ENCODE measurements at regions not wholly inside any gene's neighbourhood (a gene's known extent, or its start where the extent isn't known, plus 50 kb on each side); places are given as distances from the start of the nearest gene placed in this dataset.

DNA sequence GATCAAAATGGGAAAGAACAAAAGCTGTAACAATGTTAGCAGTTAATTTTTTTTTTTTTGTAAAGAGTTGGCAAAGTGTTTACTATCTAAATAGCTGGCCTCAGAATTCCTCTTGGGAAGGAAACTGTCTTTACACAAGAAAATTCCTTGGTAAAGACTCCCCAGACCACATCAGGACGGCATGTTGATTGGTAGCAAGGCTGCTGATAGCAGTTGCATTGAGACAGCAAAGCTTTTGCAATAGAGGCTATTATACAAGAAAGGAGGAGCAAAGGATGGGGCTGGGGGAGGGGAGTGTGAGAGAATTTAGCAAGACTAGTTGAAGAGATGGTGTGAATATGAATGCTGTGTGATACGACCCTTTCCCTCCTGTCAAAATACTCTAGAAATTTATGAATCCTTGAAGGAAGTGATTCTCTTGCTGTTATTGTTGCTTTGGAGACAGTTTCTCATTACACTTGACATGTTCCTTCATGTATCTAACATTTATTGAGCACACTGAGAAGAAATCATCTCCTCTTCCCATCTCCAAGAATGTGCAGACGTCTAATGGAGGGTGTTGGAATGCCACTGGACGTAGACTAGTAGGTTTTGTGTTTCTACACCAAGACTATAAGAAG, 355.6 kb downstream of the SIPA1L2 start:
- no peak overlapping the region for H3K4me3 ChIP-seq (ENCODE audit: low read length)
- no peak for TF ChIP-seq CTCF (conservative IDR thresholded peaks at IDR 0.05; ENCODE audit: low read depth, low read length)
- no peak for DNase-seq (ENCODE audit: low read depth)

DNA sequence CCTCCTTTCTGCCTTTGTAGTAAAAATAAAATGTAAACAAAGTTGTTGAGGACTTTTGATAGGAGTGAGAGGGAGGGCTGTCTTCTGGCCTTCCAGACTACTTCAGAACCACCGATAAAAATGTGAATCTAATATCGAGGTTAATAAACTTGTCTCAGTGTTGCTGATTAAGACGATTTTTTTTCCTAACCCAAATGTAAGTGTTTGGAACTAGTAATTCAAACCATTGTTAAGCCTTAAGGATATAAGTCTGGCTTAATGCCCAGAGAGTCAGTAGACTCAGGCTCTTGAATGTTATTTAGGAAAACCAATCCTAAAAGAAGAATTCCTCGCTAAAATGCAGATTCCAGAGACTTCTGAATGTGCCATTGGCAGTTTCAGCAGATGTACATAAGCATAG, 356.9 kb downstream of the SIPA1L2 start:
- no peak for TF ChIP-seq CTCF (conservative IDR thresholded peaks at IDR 0.05; ENCODE audit: low read depth, low read length)
- DNase-seq (ENCODE audit: low read depth): peak; percentile 10
- H3K4me3 ChIP-seq (ENCODE audit: low read length): no peak overlapping the region

DNA sequence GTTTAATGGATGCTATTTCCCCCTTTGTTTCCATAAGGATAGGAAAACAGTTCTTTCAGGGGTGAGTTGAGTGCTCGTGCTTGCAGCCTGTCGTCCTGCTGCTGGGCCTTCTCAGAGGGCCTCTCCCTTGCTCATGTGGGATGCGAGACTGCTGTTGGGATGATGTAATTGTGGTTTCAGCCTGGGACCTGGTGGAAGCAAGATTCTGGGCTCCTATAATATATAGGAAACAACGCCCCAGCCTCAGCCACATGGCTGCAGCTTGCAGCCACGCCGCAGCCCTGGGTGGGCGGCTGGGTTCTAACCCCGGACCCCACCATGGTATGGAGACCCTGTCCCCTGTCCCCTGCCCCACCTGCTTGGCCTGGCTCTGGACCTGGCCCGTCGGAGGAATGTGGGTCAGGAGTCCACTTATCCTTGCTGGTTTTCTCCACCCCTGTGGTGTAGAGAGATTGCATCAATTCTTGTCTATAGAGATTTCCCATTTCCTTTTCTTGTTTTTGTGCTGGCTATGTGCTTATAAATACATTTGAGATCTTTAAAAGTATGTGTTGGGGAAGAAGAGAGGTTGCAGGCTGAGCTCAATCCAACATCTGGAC, 357.8 kb downstream of the SIPA1L2 start:
- no peak for DNase-seq (ENCODE audit: low read depth)
- no peak for TF ChIP-seq CTCF (conservative IDR thresholded peaks at IDR 0.05; ENCODE audit: low read depth, low read length)

DNA sequence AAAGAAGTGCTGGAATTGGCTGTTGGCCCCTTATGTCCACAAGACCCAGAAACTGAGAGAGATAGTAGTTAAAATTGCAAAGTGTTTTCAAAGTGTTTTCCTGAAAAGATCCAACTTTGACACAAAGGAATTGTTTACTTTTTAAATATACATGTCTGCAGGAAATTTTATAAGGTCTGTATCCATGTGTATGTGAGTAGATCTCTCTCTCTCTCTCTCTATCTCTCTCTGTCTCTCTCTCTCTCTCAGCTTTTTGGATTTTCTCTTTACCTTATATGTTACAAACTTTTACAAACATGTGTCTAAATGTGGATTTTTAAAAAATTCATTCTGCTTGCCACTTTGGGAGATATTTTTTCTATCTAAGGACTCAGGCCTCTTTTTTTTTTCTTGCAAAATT, 358.6 kb downstream of the SIPA1L2 start:
- no peak for TF ChIP-seq CTCF (conservative IDR thresholded peaks at IDR 0.05; ENCODE audit: low read depth, low read length)
- H3K4me3 ChIP-seq (ENCODE audit: low read length): no peak overlapping the region
- DNase-seq (ENCODE audit: low read depth): no peak

More for the DNA sequence above, 357.8 kb downstream of the SIPA1L2 start:
- no peak overlapping the region for H3K4me3 ChIP-seq (ENCODE audit: low read length)

- no peak for DNase-seq (ENCODE audit: low read depth)
- no peak overlapping the region for H3K4me3 ChIP-seq (ENCODE audit: low read length)
- TF ChIP-seq CTCF (conservative IDR thresholded peaks at IDR 0.05; ENCODE audit: low read depth, low read length): no peak
Measured at GRCh38 chr1:232269988-232270387, 359.9 kb downstream of the SIPA1L2 start.

DNA sequence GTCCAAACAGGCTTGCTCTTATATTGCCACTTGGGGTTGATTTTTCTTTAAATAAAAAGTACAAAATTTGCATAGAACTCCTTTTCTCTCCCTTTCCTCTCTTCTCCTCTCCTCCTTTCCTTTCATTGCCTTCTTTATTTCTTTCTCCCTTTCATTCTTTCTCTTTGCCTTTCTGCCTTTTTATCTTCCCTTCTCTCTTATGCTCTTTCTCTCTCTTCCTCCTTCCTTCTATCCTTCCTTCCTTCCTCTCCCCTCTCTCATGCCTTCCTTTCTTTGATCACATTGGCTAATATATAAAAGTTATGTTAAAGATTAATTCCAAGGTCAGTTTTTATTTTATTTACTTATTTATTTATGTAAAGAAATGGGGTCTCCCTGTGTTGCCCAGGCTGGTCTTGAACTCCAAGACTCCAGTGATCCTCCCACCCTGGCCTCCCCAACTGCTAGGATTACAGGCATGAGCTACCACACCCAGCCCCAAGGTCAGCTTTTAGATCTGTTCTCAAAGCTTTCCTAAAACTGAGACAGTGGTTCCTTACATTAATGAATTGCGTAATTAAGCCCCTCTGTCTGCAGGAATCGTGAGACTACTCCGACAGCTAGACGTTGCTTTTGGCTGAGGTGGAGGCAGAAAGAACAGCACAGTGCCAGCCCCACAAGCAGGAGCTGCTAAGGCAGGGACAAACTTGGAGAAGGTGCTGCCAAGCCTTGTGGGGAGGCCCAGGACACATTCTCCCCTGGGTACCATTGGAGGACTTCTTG, 361.9 kb downstream of the SIPA1L2 start:
- no peak overlapping the region for H3K4me3 ChIP-seq (ENCODE audit: low read length)
- TF ChIP-seq CTCF (conservative IDR thresholded peaks at IDR 0.05; ENCODE audit: low read depth, low read length): no peak
- no peak for DNase-seq (ENCODE audit: low read depth)

All from retinal pigment epithelial cell (primary cell).